LNCAP (cell line): ENCODE measurements at regions not wholly inside any gene's neighbourhood (a gene's known extent, or its start where the extent isn't known, plus 50 kb on each side); places are given as distances from the start of the nearest gene placed in this dataset.

ENCODE experiments used
- CTCF ChIP-seq: fragments of 450-650 bp; IDR thresholded peaks from 2 replicates; pipeline ENCODE4 v1.5.1; 2017; ENCODE audit warnings: mild to moderate bottlenecking

GRCh38 chr6:92589996-92590395, 829.4 kb downstream of the EPHA7 start:
- no peak for TF ChIP-seq CTCF

GRCh38 chr6:92588148-92588547, 831.2 kb downstream of the EPHA7 start:
- TF ChIP-seq CTCF = no peak

GRCh38 chr6:92587525-92587924, 831.8 kb downstream of the EPHA7 start:
- TF ChIP-seq CTCF = no peak

- TF ChIP-seq CTCF = no peak
These were observed 833.0 kb downstream of the EPHA7 start for GRCh38 chr6:92586236-92586977.

- TF ChIP-seq CTCF = no peak
These were observed 837.1 kb downstream of the EPHA7 start for GRCh38 chr6:92582211-92582610.

- TF ChIP-seq CTCF = no peak
These were observed 842.2 kb downstream of the EPHA7 start for GRCh38 chr6:92577077-92577719.

- no peak for TF ChIP-seq CTCF
These were observed 850.8 kb downstream of the EPHA7 start for GRCh38 chr6:92568541-92568940.
